HUDEP-2 (cell line): ENCODE measurements at regions not wholly inside any gene's neighbourhood (a gene's known extent, or its start where the extent isn't known, plus 50 kb on each side); places are given as distances from the start of the nearest gene placed in this dataset.
A peak's percentile ranks its signal among the peaks of the same experiment; 100 is the strongest.

Experiments used
- DNase-seq, 76 experiments: peaks; one replicate each; lab custom pipeline; 2025; ENCODE audit not compliant: unreplicated experiment in 76 of 76; lab: John Stamatoyannopoulos, UW

DNA sequence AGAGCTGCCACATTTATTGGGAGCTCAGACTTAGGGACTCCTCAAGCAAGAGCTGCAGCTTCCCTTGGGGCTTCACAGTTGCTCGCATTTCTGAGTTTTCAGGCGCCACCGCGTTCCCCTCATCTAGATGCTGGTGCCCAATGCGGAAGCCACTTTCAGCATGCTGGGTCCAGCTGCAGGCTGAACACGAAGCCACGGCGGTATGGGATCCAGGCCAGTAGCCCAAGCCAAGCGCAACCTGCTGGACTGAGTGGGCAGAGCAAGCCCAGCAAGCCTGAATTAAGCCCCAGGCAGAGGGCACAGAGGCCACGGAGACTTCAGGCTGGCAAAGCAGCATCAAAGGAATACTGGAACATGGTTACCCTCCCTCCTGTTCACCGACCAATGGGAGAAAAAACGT, 391.5 kb downstream of the HTR1A start:
- no peak for DNase-seq

DNA sequence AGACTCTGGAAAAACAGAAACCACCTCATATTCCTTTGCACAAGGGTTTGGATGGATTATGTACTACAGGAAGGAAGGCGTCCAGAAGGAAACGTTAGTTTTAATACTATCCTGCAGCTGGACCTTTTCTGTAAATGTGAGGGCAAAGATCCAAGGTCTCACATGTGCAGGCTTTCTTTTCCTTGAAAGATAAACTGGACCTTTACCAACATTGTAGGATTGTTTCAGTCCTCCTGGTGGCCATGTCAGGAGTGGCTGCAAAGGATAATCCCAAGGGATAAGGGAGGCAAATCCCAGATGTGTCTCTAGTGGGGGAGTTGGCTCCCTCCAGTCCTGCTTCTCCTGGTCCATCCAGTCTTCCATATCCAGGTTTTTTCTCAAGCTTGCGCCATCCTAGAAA, 397.5 kb downstream of the HTR1A start:
- DNase-seq = no peak

DNA sequence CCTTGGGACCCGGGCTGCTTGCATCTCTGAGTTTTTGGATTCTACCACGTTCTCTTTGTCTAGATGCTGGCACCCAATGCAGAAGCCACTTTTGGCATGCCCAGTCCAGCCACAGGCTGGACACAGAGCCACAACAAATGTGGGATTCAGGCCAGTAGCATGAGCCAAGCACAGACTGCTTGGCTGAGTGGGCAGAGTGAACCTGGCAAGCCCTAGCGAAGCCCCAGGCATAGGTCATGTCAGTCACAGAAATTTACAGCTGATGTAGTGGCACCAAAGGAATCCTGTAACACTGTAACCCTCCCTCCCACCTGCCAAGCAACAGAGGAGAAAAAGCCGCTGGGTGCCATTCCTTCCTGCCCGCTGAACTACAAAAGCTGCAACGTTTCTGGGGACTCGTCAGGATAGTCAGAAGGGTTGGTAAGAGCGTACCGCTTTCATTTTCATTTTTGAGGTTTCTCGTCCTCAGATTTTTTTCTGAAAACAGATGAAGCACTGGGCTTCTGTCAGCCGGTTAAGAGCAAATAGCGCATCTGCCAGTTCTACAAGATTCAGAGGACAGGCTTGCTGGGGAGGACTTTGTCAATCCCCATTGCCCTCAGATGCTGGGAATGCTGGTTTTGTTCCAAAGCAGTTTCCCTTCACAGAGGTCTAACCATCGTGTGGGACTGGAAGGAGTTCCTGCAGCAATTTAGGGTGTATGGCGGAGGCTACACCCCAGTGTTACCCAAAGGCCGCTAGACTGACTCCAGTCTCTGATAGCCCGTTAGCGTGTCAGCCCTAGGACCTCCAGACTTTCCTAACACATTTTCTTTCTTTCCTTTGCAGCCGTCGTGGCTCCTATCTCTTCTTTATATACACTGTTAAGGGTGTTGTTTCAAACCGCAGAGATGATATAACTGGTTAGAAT, 399.0 kb downstream of the HTR1A start:
- no peak for DNase-seq

DNA sequence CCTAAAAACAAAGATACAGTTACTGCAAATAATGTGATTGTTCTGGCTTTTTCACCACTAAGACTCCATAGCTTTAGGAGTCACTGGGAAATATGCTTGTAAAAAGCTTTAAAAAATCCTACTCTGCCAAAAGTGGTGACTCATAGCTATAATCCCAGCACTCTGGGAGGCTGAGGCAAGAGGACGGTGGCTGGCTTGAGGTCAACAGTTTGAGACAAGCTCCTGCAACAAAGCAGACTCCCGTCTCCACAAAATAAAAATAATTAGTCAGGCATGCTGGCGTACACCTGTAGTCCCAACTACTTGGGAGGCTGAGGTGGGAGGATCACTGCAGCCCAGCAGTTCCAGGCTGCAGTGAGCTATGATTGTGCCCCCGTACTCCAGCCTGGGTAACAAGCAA, 406.4 kb downstream of the HTR1A start:
- DNase-seq = no peak

DNA sequence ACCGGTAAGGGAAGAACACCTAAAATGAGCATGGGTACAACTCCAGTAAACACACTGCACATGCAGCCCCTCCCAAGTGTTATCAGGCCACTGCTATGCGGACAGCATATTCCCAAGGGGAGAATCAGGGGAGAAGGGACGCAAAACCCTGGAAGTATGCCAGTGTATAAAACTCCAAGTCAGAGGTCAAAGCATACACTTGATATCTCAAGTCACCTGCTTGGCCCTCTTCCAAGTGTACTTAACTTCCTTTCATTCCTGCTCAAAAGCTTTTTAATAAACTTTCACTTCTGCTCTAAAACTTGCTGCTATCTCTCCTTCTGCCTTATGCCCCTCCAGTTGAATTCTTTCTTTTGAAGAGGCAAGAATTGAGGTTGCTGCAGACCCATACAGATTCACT, 408.1 kb downstream of the HTR1A start:
- no peak for DNase-seq

DNA sequence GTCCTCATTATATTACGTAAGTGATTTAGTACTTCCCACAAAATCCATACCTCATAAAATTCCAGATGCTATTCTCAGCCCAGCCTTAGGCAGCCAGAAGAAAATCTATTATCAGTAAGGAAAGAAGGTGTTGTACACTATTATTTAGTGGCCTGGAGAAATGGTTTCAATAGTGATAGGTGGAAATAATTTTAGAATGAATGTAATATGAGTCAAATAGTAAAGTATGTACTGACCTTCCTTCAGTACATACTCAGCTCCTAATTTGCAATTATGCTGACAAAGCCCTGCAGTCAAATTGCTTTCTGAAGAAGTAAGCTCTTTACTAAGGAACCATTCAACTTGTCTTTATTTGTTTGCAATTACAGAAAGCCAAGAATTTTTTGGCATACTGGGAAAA, 409.2 kb downstream of the HTR1A start:
- no peak for DNase-seq

DNA sequence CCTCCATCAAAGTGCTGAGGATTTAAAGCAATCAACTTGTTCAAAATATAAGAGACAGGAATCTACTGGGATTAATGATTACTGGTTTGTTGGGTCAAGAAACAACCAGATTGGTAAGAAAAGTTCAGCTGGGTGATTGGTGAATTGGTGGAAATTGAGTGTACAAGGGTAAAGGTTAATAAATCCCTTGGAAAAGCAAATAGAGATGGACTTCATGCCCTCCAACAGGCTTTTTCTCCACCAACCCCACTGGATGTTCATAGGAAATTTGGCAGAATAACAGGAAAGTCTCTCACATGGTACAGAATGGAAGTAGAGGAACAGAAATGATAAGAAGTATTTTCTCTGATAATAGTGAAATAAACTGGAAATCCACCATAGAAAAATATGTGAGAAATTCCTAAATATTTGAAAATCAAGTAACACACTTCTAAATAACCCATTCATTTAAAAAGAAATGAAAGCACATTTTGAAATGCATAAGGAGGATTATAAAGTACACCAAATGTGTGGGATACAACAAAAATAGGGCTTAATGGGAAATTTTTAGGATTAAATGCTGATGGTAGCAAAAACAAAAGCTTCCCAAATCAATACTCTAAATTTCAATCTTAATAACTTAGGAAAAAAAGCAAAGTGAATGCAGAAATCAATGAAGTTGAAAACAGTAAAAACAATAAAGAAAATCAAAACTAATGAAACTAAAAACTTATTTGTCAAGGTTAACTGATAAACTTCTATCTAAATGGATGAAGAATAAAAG, 426.2 kb downstream of the HTR1A start:
- DNase-seq = no peak

DNA sequence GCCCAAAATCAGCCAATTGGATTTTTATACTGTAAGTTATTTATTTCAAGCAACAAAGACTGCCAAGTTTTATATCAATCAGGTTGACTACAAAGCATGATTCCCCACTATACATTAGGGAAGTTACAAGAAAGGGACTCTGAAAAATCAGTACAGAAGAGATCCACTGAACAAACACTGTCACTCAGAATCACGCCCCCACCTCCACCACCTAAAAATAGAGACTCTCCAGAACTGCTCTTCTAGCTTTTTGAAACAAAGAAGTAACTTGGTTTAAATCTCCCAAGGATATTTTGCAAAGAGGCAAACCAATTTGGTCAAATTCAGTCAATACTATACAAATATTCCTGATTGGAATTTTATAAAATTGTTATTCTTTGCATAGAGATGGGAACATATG, 438.0 kb downstream of the HTR1A start:
- DNase-seq = no peak

DNA sequence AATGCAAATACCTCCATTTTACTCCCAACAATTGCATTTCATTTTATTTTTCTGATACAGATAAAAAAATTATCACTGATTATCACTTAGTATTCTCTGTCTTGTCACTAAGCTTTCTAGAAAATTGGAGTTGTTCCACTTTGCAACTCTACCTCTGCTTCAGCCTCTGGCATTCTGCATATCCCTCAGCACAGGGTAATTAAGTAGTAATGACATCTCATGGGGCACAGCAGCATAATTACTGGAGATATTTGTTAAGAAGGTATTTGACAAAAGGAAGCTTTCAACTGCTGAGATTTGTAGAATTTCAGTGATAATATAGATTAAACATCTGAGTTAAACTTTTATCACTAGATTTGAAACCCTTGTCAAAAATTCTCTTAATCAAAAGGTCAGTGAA, 446.2 kb downstream of the HTR1A start:
- DNase-seq = no peak

DNA sequence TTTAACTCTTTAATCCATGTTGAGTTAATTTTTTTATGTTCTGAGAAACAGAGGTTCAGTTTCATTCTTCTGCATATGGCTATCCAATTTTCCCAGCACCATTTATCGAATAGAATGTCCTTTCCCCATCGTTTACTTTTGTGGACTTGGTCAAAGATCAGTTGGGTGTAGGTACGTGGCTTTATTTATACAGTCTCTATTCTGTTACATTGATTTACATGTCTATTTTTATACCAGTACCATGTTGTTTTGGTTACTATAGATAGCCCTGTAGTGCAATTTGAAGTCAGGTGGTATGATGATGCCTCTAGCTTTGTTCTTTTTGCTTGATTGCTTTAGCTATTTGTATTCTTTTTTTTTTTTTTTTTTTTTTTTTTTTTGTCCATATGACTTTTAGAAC, 462.0 kb downstream of the HTR1A start:
- DNase-seq = no peak

DNA sequence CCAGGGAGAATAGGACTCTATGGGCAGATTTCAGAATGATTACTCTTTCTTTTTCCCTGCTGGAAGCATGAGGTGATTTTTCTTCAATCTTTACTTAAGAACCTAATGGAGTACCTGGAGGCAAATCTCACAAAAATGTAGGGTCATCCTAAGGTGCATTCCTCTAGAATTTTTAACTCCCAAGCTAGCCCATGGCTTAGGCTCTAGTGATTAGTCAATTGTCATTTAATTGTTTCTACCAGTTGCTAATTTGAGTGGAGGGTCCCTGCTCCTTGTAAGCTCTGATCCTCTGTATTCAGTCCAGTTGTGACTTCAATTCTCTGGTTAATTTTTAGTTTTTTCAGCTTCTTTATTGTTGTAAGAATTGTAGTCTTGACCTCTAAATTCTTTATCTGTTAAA, 467.0 kb downstream of the HTR1A start:
- DNase-seq = no peak

DNA sequence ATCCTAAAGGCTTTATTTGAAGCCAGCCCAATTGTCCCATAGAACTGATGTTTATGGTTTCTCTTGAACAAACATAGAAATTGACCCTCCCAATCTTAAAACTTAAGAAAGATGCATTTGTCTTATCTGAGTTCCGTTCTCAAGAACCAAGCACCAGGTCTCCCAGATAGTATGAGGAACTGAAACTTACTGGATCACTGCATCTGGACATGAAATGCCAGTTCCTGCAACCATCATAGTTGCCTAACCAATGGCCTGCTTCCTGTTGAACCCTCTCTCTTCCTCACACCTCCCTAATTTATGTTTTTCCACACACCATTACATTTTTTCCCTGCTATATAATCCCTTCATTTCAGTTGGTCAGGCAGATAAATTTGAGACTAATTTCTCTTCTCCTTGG, 478.9 kb downstream of the HTR1A start:
- no peak for DNase-seq

DNA sequence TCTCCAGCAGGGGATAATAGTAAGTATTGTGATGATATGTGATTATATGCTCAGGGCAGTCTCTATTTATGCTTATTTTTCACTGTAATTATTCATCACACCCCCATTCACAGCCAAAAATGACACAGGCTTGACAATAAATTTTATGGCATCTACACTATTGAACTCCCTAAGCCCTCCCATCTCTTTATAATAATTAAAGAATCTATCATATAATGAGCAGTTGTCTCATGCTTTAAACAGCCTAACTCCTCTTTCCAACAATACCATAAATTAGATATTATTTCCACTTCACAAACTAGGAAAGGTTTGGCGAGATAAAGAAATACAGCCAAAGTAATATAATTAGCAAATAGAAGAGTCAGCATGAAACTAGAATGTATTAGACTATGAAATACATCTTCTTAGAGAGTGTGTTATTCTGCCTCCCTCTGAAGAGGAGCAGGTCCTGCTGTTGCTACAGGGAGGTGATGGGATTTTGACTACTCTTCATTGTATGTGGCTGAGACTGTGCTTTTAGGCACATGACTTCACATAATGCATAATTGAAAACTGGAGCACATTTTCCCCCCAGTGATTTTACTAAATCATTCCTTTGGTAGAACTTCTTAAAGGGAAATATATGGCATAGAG, 488.8 kb downstream of the HTR1A start:
- DNase-seq = no peak

DNA sequence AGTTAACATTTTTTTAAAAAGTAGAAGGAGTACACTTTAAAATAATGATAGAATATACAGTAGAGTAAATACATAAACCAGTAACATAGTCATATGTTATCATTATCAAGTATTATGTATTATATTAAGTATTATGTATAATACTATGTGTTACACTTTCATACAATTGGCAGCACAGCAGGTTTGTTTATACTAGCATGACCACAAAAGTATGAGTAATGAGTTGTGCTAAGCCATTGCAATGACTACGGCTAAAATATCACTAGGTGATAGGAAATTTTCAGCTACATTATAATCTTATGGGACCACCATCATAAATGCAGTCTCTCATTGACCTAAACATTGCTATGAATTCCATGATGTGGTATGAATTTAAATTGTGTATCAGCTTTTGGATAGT, 506.0 kb downstream of the HTR1A start:
- no peak for DNase-seq

DNA sequence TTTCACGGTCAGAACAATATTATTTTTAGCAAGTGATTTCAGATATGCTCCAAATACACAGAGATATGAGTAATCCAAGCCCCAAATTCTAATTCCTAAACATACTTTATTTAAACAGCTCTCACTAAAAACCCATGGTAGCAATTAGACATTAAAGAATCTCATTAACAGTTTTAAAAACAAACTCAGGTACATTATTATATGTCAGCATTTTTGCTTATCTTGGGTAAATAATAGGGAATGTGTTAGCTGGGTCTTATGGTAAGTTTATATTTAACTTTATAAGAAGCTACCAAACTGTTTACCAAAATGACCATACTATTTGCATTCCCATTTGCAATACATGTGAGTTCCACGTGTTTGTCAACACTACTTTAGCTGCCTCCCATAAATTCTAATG, 511.1 kb downstream of the HTR1A start:
- DNase-seq = no peak

DNA sequence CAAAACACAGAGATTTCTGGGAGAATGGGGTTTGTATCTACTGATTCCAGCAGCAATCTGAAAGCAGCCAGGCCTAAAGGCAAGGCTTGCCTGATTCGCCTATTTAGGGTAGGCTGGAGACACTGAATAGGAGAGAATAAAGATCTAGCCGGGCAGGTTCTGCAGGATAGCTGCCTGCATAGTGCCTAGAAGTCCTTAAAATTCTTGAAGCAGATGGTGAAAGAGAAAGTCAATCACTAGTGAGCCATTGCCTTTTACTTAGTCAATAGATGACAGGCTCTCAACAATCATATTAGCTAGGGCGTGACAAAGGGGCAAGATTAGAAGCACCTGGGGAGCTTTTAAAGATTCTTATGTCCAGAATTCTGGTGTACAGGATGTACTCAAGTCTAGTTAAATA, 522.7 kb downstream of the HTR1A start:
- no peak for DNase-seq

DNA sequence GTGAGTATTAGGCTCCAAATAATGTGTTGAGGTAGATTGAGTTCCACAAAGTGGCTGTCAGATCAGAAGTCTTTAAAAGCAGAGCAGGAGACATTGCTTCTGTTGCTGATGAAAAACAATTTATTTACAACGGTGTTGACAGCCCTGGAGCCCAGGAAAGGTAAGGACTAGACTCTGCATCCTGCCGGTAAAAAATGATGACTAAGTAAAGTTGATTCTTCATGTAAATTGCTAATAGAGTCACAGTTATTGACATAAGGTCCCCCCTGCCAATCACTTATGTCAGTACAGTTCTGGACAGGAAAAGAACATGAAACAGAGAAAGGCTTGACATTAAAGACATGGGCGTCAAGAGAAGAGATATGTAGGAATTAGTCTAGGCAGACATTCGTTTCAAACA, 552.5 kb downstream of the HTR1A start:
- no peak for DNase-seq

DNA sequence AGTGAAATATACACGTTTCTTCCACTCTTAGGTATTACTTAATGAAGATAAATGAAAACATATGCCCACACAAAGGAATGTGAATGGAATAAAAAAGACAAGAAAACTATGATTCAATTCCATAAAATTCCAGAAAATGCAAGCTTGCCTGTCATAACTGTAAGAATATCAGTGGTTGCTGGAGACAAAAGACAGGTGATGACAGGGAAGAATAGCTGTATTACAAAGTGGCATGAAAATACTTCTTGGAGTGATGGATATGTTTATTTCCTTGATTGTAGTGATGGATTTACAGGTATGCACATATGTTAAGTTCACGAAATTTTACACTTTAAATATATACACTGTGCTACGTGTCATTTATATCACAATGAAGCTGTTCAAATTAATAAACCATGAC, 553.3 kb downstream of the HTR1A start:
- DNase-seq = no peak

DNA sequence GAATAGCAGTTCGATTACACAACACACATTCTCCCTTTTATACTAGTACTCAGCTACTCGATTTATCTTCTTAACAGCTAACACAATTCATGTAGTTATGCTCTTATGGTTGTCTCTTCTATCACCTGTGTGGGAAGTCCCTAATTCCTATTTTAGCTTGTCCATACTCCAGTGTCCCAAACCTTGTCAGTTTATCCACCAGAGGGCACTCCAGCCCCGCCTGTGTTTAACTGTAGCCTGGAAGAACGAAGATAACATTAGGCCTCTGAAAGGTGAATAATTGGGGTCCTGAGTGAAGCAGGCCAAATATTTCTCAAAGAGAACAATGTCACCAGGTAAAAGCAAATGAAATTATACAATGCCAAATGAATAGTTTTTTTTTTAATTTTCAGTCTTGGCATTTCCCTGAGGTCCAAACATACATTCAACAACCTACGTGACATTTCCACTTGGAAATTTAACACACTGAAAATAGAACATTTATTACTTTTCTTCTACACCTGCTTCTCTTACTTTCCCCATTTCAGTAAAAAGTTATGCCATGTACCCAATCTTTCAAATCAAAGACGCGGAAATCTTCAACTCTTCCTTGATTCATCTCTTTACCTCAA, 560.7 kb downstream of the HTR1A start:
- DNase-seq = peak in 47 of 76 experiments; percentile 0 to 52 (median 19)

DNA sequence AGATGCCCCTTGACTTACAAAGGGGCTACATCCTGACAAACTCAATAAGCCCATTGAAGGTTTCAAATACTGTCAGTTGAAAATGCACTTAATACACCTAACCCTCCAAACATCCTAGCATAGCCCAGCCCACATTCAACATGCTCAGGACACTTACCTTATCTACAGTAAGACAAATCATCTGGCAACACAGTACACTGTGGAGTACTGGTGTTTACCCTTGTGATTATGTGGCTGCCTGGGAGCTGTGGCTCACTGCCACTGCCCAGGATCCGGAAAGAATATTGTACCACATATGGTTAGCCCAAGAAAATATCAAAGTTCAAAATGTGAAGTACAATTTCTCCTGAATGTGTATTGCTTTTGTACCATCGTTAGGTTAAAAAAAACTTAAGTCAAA, 562.2 kb downstream of the HTR1A start:
- DNase-seq = no peak

DNA sequence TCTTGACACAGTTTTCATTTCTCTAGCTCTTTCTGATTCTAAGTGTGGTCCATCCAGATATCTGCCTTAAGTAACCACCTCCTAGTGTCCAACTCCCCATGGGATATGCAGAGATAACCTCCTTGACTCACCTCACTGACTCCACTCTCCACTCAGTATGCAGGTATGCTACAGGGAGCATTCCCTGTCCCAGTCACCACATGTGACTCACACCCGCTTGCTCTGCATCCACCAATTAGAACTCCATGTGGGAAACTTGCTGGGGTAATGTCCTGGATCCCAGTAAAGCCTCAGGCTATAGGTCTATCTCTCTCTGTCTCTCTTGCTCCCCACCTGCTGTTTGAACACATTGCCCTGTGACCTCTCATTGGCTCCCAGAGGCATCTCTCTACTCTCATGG, 563.9 kb downstream of the HTR1A start:
- DNase-seq = no peak
